ENCODE measurements at regions not wholly inside any gene's neighbourhood (a gene's known extent, or its start where the extent isn't known, plus 50 kb on each side); places are given as distances from the start of the nearest gene placed in this dataset.

DNA sequence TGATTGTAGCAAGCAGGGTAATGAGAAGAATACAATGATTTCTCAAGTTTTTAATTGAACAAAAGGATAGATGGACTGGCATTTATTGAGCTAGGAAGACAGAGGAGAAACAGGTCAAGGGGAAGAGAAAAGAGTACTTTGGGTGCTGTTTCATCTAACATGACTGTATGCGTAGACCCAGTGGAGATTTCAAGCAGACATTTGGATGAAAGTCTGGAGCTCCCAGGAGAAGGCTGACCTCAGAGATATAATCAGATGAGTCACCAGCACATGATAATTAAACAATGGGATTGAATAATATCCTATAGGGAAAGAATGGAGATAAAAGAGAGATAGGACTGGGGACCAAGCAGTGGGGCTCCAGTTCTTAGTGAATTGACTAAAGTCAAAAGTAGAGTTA is 194.9 kb downstream of the ARRDC4 start:
- no peak overlapping the region for H3K27ac ChIP-seq
- TF ChIP-seq CTCF (conservative IDR thresholded peaks at IDR 0.05) (no peak), ZFX (IDR thresholded peaks at IDR 0.05) (no peak)

DNA sequence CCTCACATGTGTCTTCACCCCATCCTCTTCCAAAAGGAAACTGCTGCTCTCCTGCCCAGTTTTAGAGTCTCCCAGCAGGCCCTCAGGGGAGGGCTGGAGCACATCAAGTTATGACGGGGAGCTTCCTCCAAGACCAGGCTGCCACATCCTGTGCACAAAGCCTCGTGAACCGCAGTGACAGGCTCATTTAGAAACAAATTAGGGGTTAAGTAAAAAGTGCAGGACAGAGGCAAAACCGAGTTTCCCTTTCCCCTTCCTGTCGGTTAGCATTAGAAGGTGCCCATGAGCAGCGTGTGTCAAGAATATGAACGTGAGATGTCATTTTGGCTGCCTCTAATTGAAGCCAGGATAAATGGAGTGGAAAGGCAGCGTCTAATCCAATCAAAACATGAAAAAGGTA is 199.7 kb downstream of the ARRDC4 start:
- no peak overlapping the region for H3K27ac ChIP-seq
- TF ChIP-seq CTCF (conservative IDR thresholded peaks at IDR 0.05) (no peak), ZFX (IDR thresholded peaks at IDR 0.05) (no peak)

DNA sequence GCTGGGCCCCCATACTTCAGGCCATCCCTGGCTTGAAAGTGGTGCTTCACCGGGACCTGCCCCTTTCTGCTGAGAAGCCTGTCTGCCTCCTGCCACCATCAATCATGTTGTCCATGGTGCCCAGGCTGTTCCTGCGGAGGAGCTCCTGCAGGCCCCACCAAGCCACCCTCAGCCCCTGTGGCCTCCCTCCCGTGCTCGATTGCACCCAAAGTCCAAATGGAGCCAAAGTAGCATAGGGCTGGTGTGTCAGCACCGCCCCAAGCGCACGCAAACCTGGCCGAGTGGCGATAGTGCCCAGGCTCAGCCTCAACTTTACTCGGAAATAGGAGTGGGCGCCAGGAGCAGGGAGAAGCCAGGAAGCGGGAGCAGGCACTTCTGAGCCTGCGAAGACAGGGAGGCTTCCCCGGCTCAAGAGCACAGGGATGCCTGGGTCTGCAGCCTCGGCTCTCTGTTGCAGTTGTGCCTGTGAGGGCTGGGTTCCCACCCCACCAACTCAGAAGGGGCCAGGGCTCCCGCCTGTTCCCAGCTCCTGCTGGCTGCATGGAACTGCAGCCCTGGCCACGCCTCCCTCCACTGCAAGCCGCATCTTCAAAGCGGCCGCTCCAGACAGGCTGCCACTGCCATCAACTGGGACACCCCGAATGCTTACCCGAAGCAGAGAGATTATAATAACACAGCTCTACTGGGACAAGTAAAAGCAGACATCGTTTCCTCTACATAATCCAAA is 203.0 kb downstream of the ARRDC4 start:
- no peak overlapping the region for H3K27ac ChIP-seq
- TF ChIP-seq CTCF (conservative IDR thresholded peaks at IDR 0.05) (no peak), ZFX (IDR thresholded peaks at IDR 0.05) (no peak)

DNA sequence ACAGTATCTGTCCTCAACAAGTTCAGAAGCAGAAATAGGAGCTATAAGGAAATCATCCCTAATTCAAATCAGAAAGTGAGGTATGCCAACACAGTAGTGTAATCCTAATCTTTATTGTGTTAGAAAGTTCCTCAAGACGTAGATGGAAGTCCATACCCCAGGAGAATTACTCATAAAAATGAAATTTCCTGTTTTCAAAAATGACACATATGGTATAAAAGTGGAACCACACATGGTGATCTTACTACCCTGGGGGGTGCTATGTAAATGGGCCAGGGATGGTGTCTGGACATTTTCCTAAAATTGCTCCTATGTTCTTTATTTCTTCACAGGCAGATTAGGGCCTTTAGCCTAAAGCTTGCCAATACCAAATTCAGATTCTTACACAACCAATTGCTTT is 204.1 kb downstream of the ARRDC4 start:
- no peak overlapping the region for H3K27ac ChIP-seq
- no peak for TF ChIP-seq ZFX (IDR thresholded peaks at IDR 0.05)
- TF ChIP-seq CTCF (conservative IDR thresholded peaks at IDR 0.05) = no peak

DNA sequence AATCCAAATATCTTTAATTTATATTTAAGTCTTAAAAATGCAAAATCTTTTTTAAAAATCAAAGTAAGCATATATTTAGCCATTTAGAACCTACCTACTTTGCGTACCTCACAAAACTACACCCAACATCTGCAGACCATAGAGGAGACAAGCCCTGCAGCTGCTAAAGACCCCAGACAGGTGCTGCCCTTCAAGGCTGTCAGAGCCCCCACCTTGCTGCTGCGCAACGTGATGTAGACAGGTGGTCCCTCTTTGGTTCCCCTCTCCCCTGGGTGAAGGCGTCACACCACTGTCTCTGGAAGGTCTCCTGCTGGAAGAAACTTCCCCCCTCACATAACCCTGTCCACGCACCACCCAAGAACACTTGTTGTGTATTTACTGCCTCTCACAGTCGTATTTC is 204.5 kb downstream of the ARRDC4 start:
- no peak overlapping the region for H3K27ac ChIP-seq
- no peak for TF ChIP-seq ZFX (IDR thresholded peaks at IDR 0.05)

GRCh38 chr15:98167722-98168268 is 207.3 kb downstream of the ARRDC4 start:
- TF ChIP-seq CTCF (conservative IDR thresholded peaks at IDR 0.05) (no peak), ZFX (IDR thresholded peaks at IDR 0.05) (no peak)
- H3K27ac ChIP-seq = no peak overlapping the region

DNA sequence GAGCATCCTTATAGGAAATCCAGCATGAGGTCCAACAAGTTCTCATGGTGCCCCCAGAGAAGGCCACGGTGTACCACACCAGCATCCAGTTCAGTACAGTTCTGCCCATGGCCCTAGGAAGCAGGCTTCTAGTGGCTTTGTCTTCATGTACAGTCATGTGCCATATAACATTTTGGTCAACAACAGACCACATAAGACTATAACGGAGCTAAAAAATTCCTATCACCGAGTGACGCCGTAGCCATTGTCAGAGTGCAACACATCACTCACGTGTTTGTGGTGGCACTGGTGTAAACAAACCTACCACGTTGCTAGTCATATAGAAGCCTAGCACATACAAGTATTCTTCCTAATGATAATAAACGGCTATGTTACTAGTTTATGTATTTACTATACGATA is 209.0 kb downstream of the ARRDC4 start:
- H3K27ac ChIP-seq = no peak overlapping the region
- TF ChIP-seq CTCF (conservative IDR thresholded peaks at IDR 0.05) (no peak), ZFX (IDR thresholded peaks at IDR 0.05) (no peak)

DNA sequence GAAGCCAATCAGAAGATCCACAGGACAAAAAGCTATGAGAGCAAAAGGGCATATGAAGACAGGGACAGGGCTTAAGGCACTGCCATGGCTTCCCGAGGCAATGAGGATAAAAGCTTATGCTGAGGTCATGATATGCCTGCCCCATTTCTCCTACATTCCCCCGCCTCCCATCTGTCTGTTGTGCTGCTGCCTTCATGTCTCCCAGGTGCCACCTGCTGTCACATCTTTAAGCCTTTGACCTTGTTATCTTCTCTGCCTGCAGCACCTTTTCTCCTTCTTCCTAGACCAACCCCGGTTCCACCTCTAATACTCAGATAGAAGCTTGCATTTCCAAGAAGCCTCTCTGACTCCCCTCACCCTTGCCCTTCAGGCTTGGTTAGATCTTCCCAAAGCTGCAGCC is 213.8 kb downstream of the ARRDC4 start:
- TF ChIP-seq CTCF (conservative IDR thresholded peaks at IDR 0.05) = no peak
- TF ChIP-seq ZFX (IDR thresholded peaks at IDR 0.05) = no peak
- no peak overlapping the region for H3K27ac ChIP-seq
